ENCODE measurements at regions not wholly inside any gene's neighbourhood (a gene's known extent, or its start where the extent isn't known, plus 50 kb on each side); places are given as distances from the start of the nearest gene placed in this dataset.
"Not testable (repeated sequence)": the region's sequence is repeated elsewhere in the genome, so short reads cannot be mapped to it uniquely, and the experiment has no call there.

DNA sequence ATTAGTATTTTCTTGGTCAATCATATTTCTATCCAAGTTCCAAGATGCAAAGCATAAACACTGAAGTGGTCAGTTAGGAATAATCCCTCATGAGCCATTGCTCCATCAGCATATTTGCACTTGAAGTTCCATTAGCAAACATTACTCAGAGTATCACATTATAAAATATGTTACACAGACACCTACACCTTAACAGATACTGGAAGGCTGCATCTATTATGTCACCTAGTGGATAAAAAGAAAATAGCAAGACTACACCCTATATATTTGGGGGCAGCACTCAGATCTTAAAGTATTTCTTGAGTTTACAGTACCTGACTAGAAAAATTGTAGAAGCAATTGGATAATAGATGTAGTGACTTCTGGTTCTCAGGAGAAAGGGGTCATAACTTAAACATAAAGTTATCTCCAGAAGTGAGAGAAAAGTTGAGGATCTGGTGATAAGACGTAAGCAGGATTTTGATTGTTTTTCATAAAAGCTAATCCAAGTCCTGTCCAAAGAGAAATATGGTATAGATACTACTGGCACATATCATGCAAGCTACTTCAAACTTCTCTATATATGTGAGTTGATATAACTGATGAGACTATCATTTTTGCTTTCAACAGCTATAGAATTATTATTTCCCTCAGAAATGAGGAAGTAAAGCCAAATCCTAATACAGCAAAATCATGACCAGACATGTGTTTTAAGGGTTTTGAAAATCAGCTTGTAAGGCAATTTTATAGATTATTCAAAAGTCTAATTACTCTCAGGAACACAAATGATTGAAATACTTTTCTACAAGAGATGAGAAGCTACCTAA is 422.2 kb downstream of the GBE1 start:
- Histone ChIP-seq H3K4me3 (ENCODE audit: low read depth, low read length) (no peak overlapping the region), H3K9me3 (ENCODE audit: severe bottlenecking) (no peaks in the 10 kb centered on the region), H3K36me3 (no peaks in the 10 kb centered on the region), H3K27ac (no peak overlapping the region), H3K27me3 (ENCODE audit: insufficient read depth, low read depth, severe bottlenecking) (no peaks in the 10 kb centered on the region)
- TF ChIP-seq CTCF (IDR thresholded peaks at IDR 0.05; ENCODE audit: low read depth, low read length): peak; percentile 38
- no peak for DNase-seq

- Histone ChIP-seq H3K4me3 (ENCODE audit: low read depth, low read length) (no peak overlapping the region), H3K9me3 (ENCODE audit: severe bottlenecking) (no peaks in the 10 kb centered on the region), H3K27me3 (ENCODE audit: insufficient read depth, low read depth, severe bottlenecking) (no peaks in the 10 kb centered on the region), H3K36me3 (no peaks in the 10 kb centered on the region), H3K27ac (no peak overlapping the region)
- no peak for DNase-seq
- TF ChIP-seq CTCF (IDR thresholded peaks at IDR 0.05; ENCODE audit: low read depth, low read length): no peak
Measured at GRCh38 chr3:81336470-81336869, 425.0 kb downstream of the GBE1 start.

DNA sequence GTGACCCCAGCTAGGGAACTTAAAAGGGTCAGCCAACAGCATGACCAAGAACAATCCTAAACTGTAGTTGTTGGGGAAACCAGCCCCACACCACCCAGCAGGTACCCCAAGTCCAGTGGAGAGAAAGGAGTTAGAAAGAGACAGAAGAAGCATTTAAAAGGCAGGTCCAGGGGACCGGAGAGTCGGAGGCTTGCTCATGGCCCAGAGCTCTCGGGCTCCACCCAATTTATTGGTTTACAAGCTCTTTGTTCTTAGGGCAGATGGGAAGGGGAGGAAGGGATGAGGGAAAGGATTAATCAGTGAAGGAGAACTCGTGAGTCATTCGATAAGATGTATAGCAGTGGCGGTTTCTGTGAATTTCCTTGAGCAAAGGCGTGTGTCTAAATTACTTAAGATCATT is 431.6 kb downstream of the GBE1 start:
- not testable (repeated sequence) for H3K27me3 ChIP-seq (ENCODE audit: insufficient read depth, low read depth, severe bottlenecking); H3K36me3 ChIP-seq; H3K9me3 ChIP-seq (ENCODE audit: severe bottlenecking); H3K4me3 ChIP-seq (ENCODE audit: low read depth, low read length); H3K27ac ChIP-seq; DNase-seq

DNA sequence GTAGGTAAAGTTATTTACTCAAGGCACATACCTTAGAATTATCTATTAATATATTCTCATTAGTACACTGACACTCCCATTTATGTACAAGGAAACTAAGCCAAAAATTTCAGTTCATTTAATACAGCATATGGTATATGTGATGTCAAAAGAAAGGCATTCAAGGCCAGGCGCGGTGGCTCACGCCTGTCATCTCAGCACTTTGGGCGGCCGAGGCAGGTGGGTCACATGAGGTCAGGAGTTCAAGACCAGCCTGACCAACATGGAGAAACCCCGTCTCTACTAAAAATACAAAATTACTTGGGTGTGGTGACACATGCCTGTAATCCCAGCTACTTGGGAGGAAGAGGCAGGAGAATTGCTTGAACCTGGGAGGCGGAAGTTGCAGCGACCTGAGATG is 435.2 kb downstream of the GBE1 start:
- Histone ChIP-seq H3K36me3 (no peaks in the 10 kb centered on the region), H3K4me3 (ENCODE audit: low read depth, low read length) (no peak overlapping the region), H3K27ac (no peak overlapping the region), H3K27me3 (ENCODE audit: insufficient read depth, low read depth, severe bottlenecking) (no peaks in the 10 kb centered on the region), H3K9me3 (ENCODE audit: severe bottlenecking) (peaks cover 2% of the 10 kb centered on the region)
- DNase-seq: no peak
- no peak for TF ChIP-seq CTCF (IDR thresholded peaks at IDR 0.05; ENCODE audit: low read depth, low read length)

GRCh38 chr3:81320862-81321261 is 440.6 kb downstream of the GBE1 start:
- H3K9me3 ChIP-seq (ENCODE audit: severe bottlenecking): no peaks in the 10 kb centered on the region
- H3K36me3 ChIP-seq: no peaks in the 10 kb centered on the region
- no peak for TF ChIP-seq CTCF (IDR thresholded peaks at IDR 0.05; ENCODE audit: low read depth, low read length)
- H3K4me3 ChIP-seq (ENCODE audit: low read depth, low read length): no peak overlapping the region
- H3K27me3 ChIP-seq (ENCODE audit: insufficient read depth, low read depth, severe bottlenecking): no peaks in the 10 kb centered on the region
- no peak for DNase-seq
- H3K27ac ChIP-seq: no peak overlapping the region

GRCh38 chr3:81315030-81315429 is 446.4 kb downstream of the GBE1 start:
- H3K27ac ChIP-seq: no peak overlapping the region
- no peaks in the 10 kb centered on the region for H3K9me3 ChIP-seq (ENCODE audit: severe bottlenecking)
- no peaks in the 10 kb centered on the region for H3K27me3 ChIP-seq (ENCODE audit: insufficient read depth, low read depth, severe bottlenecking)
- no peak for DNase-seq
- TF ChIP-seq CTCF (IDR thresholded peaks at IDR 0.05; ENCODE audit: low read depth, low read length): no peak
- H3K36me3 ChIP-seq: no peaks in the 10 kb centered on the region
- H3K4me3 ChIP-seq (ENCODE audit: low read depth, low read length): no peak overlapping the region
